Heart right ventricle (tissue), 16 donors: ENCODE measurements at regions not wholly inside any gene's neighbourhood (a gene's known extent, or its start where the extent isn't known, plus 50 kb on each side); places are given as distances from the start of the nearest gene placed in this dataset.

ENCODE experiments used
- ATAC-seq, 8 donors: fragments of 200-7000 bp; cut with Tn5 transposase; one replicate each; pipeline ENCODE4 v1.9.1; 2020; ENCODE audit warnings: mild to moderate bottlenecking in 8 of 8, moderate library complexity in 8 of 8, moderate number of reproducible peaks in 1 of 8
- DNase-seq, 2 donors: peaks; one replicate each; pipeline ENCODE4 v3.0.0-alpha.2; 2020
- H3K27ac ChIP-seq, 10 donors: fragments of 200-600 bp; sonication (generic) in 2 of 10; one replicate each; pipeline versions ENCODE4 v1.5.0 to v1.8.0; 2020 to 2022; ENCODE audit warnings: mild to moderate bottlenecking in 3 of 10
- H3K27me3 ChIP-seq, 7 donors: fragments of 200-600 bp; one replicate each; pipeline ENCODE4 v1.8.0; 2021 to 2022; ENCODE audit warnings: mild to moderate bottlenecking in 2 of 7
- H3K36me3 ChIP-seq, 9 donors: fragments of 200-600 bp; sonication (generic) in 1 of 9; one replicate each; pipeline versions ENCODE4 v1.5.0 to v1.8.0; 2020 to 2022; ENCODE audit warnings: mild to moderate bottlenecking in 2 of 9
- H3K4me1 ChIP-seq, 9 donors: fragments of 200-600 bp; sonication (generic) in 1 of 9; one replicate each; pipeline versions ENCODE4 v1.5.0 to v1.8.0; 2020 to 2022; ENCODE audit warnings: mild to moderate bottlenecking in 4 of 9
- H3K4me3 ChIP-seq, 10 donors: fragments of 200-600 bp; sonication (generic) in 2 of 10; one replicate each; pipeline versions ENCODE4 v1.5.0 to v1.8.0; 2020 to 2022; ENCODE audit warnings: mild to moderate bottlenecking in 7 of 10, moderate library complexity in 2 of 10
- H3K9me3 ChIP-seq, 11 donors: fragments of 200-600 bp in 10 of 11; sonication (generic) in 2 of 11; one replicate each; pipeline versions ENCODE4 v1.5.0 to v1.8.0; 2013 to 2022; ENCODE audit warnings: mild to moderate bottlenecking in 2 of 11, control low read depth in 1 of 11, moderate library complexity in 1 of 11
- CTCF ChIP-seq, 9 donors: fragments of 200-600 bp; sonication (generic) in 2 of 9; IDR thresholded peaks; one replicate each; pipeline versions ENCODE4 v1.5.0 to v1.8.0; 2021 to 2022; ENCODE audit warnings: antibody characterized with exemption in 9 of 9, mild to moderate bottlenecking in 5 of 9, moderate library complexity in 1 of 9
- WGBS, 2 donors: extraction: QIAGEN DNeasy Blood & Tissue Kit; methylation state at CpG; one replicate each; pipeline ENCODE4 v1.1.7; 2013; ENCODE audit warnings: inconsistent platforms in 1 of 2; 5-methylcytosine and 5-hydroxymethylcytosine counted together
- intact Hi-C, 10 donors: fragments of 100-400 bp; cut with DNase I; formaldehyde crosslinking; loops; one replicate each; pipeline versions ENCODE4 v1.11.1 to v1.14.2; 2022
- donor health status: Arrhythmogenic right ventricular cardiomyopathy.
- donor health status: ischemic (EF 13 %, LVEDD 7.1; RV severe dilation, severe dysfunction).
- donor health status: healthy with polysubstance abuse.
- donor health status: DM: no; HTN: yes; CAD: no.
- donor health status: DM: no; HTN: no; CAD: no.
- donor health status: ischemic (EF 25% LVEDD 6.9; RV normal size, moderate dysfunction).
- donor health status: ischemic (EF 25% LVEDD 5.7; RV mildly dilated, moderate dysfunction).
- donor health status: healthy.
- donor health status: DM: yes; HTN: yes; CAD: no.
- donor health status: Ischemic cardiomyopathy.
- donor health status: ischemic (EF 35%, LVEDD 5.7; RV mildly dilated, moderate dysfunction).
- donor health status: nonischemic (EF 11% LVEDD 7.7; RV severe dilation, severe dysfunction).
- donor health status: DM: yes; HTN: yes; CAD: no.
- donor health status: PGD.
- donor health status: ischemic (EF 29% LVEDD 5.4; RV normal size, mild dysfunction).
- donor health status: nonischemic (EF 23%, LVEDD 6.1; RV moderate dilation, normal function).

DNA sequence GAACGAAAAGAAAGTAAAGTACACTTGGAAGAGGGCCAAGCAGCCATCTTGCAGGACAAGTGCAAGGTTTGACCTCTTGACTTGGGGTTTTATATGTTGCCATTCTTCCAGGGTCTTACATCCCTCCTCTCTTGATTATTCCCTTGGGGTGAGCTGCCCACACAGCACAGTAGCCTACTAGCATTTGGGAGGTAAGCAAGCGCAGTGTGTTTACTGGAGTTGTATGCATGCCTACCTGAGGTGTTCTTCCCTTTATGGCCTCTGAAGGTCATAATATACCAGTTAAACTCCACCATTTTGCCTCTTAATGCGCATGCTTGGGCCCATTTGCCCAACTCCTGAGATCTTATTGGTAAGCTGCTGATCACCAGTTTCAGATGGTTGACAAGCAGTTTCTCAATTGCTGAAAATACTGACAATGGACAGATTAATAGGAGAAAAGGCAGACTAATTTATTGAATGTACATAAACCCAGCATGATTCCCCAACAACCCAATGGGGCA is 173.8 kb upstream of the SLC30A5 start:
- DNase-seq (no peak), ATAC-seq (no peak)
- no peak for TF ChIP-seq CTCF (IDR thresholded peaks at IDR 0.05)
- H3K9me3 ChIP-seq, result peaks cover 0 to 7% (median 0%) of the 10 kb centered on the region in 11 donors
- no peak overlapping the region for H3K4me3 ChIP-seq
- peaks cover 0 to 4% (median 0%) of the 10 kb centered on the region in 9 donors for H3K4me1 ChIP-seq
- H3K27me3 ChIP-seq, result peaks cover 0 to 3% (median 0%) of the 10 kb centered on the region in 7 donors
- WGBS, 2 donors, result 76 to 83% methylated on average over 3 of the region's 3 CpGs
- no peak overlapping the region for H3K27ac ChIP-seq
- intact Hi-C loops, result no loop called here
- no peaks in the 10 kb centered on the region for H3K36me3 ChIP-seq

DNA sequence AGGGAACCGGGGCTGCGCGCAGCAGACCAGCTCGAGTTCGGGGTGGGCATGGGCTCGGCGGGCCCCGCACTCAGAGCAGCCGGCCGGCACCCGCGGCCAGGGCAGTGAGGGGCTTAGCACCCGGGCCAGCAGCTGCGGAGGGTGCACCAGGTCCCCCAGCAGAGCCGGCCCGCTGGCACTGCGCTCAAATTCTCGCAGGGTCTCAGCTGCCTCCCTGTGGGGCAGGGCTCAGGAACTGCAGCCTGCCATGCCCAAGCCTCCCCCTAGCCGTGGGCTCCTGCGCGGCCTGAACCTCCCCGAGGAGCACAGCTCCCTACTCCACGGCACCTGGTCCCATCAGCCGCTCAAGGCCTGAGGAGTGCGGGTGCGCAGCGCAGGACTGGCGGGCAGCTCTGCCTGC is 172.9 kb upstream of the SLC30A5 start:
- TF ChIP-seq CTCF (IDR thresholded peaks at IDR 0.05), result no peak
- peaks cover 0 to 7% (median 0%) of the 10 kb centered on the region in 11 donors for H3K9me3 ChIP-seq
- 97 to 98% methylated on average over 28 of the region's 28 CpGs for WGBS, 2 donors

DNA sequence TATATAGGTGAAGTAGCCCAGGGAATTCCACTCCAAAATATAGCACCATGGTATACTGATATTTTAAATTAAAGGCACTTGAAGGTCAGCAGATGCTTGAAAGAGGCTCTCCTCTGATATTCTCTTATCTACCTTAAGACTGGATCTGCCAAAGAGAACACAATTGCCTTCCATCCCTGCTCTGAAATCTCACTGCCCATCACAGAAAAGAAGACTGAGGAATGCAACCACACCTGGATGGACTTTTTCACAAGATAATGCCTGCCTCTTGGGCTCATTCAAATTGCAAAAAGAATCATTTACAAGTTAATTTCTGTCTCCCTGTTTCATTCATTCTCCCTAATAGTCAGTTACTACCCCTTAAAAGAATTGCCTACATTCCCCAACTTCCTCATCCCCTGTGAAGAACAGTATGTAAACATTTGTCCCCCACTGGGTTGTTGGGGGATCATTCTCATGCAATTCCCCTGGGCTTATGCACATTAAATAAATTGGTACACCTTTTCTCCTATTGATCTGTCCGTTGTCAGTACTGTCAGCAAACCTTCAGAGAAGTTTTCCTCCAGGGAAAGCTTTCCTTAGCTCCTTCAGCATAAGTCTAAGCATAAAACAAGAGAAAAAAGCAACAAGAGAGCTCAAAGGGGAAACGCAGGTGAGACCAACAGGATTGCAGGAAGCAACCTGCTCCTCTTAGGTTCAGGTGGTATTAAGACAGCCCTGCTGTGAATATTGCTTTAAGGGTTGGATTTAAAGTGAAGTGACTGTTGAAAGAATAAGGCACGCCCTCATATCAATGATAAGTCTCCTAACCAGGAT is 171.4 kb upstream of the SLC30A5 start:
- H3K4me1 ChIP-seq, result peaks cover 0 to 4% (median 0%) of the 10 kb centered on the region in 9 donors
- WGBS, 2 donors, result 61 to 75% methylated on average over 3 of the region's 3 CpGs
- no peak overlapping the region for H3K4me3 ChIP-seq
- intact Hi-C loops, result no loop called here
- no peaks in the 10 kb centered on the region for H3K27me3 ChIP-seq
- ATAC-seq (no peak), DNase-seq (no peak)
- no peaks in the 10 kb centered on the region for H3K36me3 ChIP-seq
- no peak for TF ChIP-seq CTCF (IDR thresholded peaks at IDR 0.05)
- peaks cover 0 to 7% (median 0%) of the 10 kb centered on the region in 11 donors for H3K9me3 ChIP-seq
- H3K27ac ChIP-seq, result no peak overlapping the region

More for the DNA sequence above, 172.9 kb upstream of the SLC30A5 start:
- peak in 1 of 8 donors; percentile 38 for ATAC-seq
- H3K4me1 ChIP-seq, result peaks cover 0 to 4% (median 0%) of the 10 kb centered on the region in 9 donors
- no peaks in the 10 kb centered on the region for H3K36me3 ChIP-seq
- no peak for DNase-seq
- intact Hi-C loops, result no loop called here
- no peak overlapping the region for H3K27ac ChIP-seq
- no peak overlapping the region for H3K4me3 ChIP-seq
- peaks cover 0 to 3% (median 0%) of the 10 kb centered on the region in 7 donors for H3K27me3 ChIP-seq

DNA sequence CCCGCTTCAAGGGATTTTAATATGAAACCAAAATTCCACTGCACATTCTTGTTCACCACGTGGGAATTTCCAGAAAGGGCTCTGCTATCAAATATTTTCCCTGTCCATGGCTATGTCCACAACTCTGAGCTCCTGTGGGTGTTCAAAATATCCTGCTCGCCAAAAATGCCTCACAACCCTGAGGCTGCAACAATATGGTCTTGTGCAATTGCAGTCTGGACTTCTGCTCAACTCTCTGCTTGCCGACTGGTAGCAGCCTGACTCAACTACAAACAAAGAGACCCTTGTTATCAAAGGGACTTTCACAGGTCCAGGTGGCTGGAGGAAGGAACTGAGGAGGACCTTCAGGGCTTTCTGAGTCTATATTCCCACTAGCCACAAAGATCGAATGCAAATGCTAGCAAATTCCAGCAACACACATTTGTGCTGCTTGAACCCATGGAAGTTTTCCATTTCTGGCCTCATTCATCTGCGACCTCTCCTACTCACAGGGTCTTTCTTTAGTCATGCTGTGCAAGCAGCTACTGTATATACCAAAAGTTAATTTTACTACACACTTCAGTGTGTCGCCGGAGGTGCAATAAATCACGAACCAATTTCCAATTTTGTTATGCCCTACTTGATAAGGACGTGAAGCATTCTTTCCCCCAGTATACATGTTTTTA is 169.2 kb upstream of the SLC30A5 start:
- Histone ChIP-seq H3K27me3 (no peaks in the 10 kb centered on the region), H3K27ac (no peak overlapping the region), H3K36me3 (no peaks in the 10 kb centered on the region), H3K4me3 (no peak overlapping the region), H3K4me1 (peaks cover 0 to 4% (median 0%) of the 10 kb centered on the region in 9 donors), H3K9me3 (peaks cover 0 to 10% (median 0%) of the 10 kb centered on the region in 11 donors)
- intact Hi-C loops, result no loop called here
- ATAC-seq, result peak; percentile 51 to 91 (median 68)
- WGBS, 2 donors, result 67 to 70% methylated on average over 10 of the region's 10 CpGs
- no peak for TF ChIP-seq CTCF (IDR thresholded peaks at IDR 0.05)
- no peak for DNase-seq
